GM12875 (cell line): ENCODE measurements at regions not wholly inside any gene's neighbourhood (a gene's known extent, or its start where the extent isn't known, plus 50 kb on each side); places are given as distances from the start of the nearest gene placed in this dataset.
"Not testable (repeated sequence)": the region's sequence is repeated elsewhere in the genome, so short reads cannot be mapped to it uniquely, and the experiment has no call there.

ENCODE experiments used
- H3K4me3 ChIP-seq: one replicate; pipeline ENCODE4 v1.5.1; 2011; ENCODE audit warnings: low read depth, low read length, control low read depth
- TF ChIP-seq, protein P1 (sequence below): IDR thresholded peaks from 2 replicates; pipeline ENCODE4 v1.5.1; 2011; ENCODE audit warnings: low read depth, mild to moderate bottlenecking, control low read depth, inconsistent platforms, low read length, moderate library complexity, borderline replicate concordance; ENCODE audit not compliant: insufficient read depth

DNA sequence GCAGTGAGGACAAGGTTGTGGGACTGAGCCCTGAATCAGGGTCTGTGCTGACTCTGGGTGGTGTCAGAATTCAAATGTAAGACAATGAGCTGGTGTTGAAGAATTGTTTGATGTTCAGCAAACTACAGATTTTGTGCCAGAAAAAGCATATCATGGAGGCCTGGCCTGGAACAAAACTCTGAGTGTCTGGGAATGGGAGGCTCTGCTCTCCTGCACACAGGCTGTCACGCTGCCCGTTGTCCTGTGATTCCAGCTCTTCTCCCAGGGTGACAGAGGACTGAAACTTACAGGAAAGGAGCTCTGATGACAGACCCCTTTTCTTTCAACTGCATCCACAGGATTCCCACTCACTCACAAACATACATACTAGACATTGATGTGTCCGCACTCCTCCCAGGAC is 120.1 kb downstream of the ZNF486 start:
- TF ChIP-seq, protein P1, sequence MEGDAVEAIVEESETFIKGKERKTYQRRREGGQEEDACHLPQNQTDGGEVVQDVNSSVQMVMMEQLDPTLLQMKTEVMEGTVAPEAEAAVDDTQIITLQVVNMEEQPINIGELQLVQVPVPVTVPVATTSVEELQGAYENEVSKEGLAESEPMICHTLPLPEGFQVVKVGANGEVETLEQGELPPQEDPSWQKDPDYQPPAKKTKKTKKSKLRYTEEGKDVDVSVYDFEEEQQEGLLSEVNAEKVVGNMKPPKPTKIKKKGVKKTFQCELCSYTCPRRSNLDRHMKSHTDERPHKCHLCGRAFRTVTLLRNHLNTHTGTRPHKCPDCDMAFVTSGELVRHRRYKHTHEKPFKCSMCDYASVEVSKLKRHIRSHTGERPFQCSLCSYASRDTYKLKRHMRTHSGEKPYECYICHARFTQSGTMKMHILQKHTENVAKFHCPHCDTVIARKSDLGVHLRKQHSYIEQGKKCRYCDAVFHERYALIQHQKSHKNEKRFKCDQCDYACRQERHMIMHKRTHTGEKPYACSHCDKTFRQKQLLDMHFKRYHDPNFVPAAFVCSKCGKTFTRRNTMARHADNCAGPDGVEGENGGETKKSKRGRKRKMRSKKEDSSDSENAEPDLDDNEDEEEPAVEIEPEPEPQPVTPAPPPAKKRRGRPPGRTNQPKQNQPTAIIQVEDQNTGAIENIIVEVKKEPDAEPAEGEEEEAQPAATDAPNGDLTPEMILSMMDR = no peak
- H3K4me3 ChIP-seq = no peak overlapping the region

DNA sequence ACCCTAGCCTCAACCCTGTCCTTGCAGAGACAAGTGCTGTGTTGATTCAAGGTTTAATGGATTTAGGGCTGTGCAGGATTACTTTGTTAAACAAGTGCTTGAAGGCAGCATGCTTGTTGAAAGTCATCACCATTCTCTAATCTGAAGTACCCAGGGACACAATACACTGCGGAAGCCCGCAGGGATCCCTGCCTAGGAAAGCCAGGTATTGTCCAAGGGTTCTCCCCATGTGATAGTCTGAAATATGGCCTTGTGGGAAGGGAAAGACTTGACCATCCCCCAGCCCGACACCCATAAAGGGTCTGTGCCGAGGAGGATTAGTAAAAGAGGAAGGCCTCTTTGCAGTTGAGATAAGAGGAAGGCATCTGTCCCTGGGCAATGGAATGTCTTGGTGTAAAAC is 118.9 kb downstream of the ZNF486 start:
- not testable (repeated sequence) for H3K4me3 ChIP-seq

DNA sequence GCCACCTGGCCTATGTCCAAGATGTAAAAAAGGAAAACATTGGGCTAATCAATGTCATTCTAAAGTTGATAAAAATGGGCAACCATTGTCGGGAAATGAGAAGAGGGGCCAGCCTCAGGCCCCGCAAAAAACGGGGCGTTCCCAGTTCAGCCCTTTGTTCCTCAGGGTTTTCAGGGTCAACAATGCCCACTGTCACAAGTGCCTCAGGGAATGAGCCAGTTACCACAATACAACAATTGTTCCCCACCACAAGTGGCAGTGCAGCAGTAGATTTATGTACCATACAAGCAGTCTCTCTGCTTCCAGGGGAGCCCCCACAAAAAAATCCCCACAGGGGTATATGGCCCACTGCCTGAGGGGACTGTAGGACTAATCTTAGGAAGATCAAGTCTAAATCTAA is 112.5 kb downstream of the ZNF486 start:
- no peak overlapping the region for H3K4me3 ChIP-seq
- TF ChIP-seq, protein P1 = no peak

DNA sequence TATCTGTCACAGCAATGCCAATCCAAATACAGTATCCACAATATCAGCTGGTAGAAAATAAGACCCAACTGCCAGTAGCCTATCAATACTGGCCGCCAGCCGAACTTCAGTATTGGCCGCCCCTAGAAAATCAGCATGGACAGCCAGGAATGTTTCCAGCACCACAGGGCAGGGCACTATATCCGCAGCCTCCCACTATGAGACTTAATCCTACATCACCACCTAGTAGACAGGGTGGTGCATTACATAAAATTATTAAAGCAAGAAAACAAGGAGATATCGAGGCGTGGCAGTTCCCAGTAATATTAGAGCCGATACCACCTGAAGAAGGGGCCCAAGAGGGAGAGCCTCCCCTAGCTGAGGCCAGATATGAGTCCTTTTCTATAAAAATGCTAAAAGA is 111.3 kb downstream of the ZNF486 start:
- TF ChIP-seq, protein P1 = no peak
- H3K4me3 ChIP-seq = no peak overlapping the region

DNA sequence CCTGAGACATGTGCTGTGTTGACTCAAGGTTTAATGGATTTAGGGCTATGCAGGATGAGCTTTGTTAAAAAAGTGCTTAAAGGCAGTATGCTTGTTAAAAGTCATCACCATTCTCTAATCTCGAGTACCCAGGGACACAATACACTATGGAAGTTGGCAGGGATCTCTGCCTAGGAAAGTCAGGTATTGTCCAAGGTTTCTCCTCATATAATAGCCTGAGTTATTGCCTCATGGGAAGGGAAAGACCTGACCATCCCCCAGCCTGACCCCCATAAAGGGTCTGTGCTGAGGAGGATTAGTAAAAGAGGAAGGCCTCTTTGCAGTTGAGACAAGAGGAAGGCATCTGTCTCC is 109.7 kb downstream of the ZNF486 start:
- not testable (repeated sequence) for H3K4me3 ChIP-seq

DNA sequence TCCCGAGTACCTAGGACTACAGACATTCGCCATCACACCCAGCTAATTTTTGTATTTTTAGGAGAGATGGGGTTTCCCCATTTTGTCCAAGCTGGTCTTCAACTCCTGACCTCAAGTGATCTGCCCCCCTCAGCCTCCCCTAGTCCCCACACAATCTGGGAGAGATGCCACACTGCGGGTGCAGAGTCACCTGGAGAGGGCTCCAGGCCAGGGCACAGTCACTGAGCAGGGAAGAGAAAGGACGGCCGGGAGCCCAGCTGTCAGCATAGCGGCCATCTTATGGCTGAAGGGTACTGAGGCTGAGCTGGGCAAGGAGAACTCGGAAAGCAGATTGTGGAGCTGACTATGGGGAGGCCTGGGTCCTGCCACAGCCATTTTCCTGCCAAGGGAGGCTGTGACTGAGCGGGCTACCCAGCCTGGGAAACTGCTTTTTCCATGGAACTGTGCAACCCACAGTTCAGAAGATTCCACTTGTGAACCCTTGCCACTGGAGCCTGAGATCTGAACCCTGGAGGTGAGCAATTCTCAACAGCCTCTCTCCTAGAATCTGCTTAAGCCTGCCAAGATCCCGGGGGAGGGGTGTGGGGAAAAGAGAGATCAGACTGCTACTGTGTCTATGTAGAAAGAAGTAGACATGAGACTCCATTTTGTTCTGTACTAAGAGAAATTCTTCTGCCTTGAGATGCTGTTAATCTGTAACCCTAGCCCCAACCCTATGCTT is 109.2 kb downstream of the ZNF486 start:
- TF ChIP-seq, protein P1 = no peak

DNA sequence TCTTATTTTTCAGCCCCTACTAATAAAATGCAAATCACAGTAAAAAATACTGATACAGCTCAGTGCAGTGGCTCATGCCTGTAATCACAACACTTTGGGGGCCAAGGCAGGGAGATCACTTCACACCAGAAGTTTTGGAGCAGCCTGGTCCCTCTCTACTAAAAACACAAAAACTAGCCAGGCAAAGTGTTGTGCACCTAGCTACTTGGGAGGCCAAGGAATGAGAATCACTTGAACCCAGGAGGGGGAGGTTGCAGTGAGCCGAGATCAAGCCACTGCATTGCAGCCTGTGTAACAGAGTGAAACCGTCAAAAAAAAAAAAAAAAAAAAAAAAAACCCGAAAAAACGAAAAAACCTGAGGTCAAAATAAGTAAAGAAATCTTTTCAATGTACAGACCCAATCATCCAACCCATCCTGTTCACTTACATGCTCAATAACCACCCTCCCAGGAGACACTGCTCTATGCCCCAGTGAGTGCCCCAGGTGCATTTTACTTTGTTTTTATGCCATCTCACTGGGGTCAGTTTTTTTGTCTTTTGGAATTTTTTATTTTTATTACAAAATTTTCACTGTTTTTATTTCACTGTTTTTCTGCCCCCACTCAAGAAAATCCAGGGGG is 107.0 kb downstream of the ZNF486 start:
- TF ChIP-seq, protein P1 = no peak
- no peak overlapping the region for H3K4me3 ChIP-seq

More for the DNA sequence above, 109.2 kb downstream of the ZNF486 start:
- H3K4me3 ChIP-seq = no peak overlapping the region

DNA sequence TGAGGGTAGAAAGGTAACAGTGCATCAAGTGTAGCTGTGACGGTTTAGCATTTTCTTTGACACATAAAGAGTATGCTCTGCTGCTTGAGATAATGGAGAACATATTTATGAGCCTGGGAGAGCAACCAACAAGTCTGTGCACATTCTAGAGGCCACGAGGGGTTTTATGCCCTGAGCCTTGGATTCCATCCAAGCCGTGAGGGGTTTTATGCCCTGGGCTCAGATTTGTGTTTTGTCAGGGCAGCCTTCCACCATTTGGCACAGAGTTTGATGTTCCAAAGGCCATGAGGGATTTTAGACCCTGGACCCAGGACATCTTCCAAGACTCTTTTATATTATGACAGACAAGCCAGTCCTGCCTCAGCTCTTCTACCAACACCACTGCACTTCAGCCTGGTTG is 106.4 kb downstream of the ZNF486 start:
- no peak overlapping the region for H3K4me3 ChIP-seq
- TF ChIP-seq, protein P1 = no peak

DNA sequence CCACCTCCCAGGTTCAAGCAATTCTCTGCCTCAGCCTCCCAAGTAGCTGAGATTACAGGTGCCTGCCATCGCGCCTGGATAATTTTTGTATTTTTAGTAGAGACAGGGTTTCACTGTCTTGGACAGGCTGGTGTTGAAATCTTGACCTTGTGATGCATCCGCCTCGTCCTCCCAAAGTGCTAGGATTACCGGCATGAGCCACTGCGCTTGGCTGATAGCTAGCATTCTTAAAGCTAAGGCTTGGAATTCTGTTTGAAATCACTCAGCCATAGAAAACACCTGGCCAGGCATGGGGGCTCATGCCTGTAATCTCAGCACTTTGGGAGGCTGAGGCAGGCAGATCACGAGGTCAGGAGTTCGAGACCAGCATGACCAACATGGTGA is 105.6 kb downstream of the ZNF486 start:
- not testable (repeated sequence) for H3K4me3 ChIP-seq

DNA sequence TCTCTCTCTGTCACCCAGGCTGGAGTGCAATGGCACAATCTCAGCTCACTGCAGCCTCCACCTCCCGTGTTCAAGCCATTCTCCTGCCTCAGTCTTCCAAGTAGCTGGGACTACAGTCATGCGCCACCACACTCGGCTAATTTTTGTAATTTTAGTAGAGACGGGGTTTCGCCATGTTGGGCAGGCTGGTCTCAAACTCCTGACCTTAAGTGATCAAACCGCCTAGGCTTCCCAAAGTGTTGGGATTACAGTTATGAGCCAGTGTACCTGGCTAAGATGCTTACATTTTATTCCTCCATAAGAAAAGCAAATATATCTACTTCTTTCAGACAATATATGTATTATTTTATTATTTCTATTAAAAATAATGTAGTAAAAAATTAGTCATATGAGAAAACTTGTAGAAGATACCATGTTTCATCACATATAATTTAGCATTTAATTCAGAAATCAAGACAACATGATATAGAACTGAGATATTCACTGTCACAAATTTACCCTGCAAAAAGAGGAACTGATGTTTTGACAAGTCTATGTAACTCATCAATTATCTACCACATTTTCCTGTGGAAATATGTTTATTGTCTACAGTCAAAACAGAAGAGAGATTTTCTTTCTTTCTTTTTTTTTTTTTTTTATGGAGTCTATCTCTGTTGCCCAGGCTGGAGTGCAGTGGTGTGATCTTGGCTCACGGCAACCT is 105.1 kb downstream of the ZNF486 start:
- not testable (repeated sequence) for H3K4me3 ChIP-seq
